Medulla oblongata (tissue), 1 donor: ENCODE measurements at regions not wholly inside any gene's neighbourhood (a gene's known extent, or its start where the extent isn't known, plus 50 kb on each side); places are given as distances from the start of the nearest gene placed in this dataset.
"Not testable (repeated sequence)": the region's sequence is repeated elsewhere in the genome, so short reads cannot be mapped to it uniquely, and the experiment has no call there.

Source experiments
- DNase-seq: peaks from one replicate; pipeline ENCODE4 v3.0.0-alpha.2; 2015; ENCODE audit errors: extremely low spot score

GRCh38 chr21:28084951-28085350 is 907.7 kb downstream of the LTN1 start:
- no peak for DNase-seq

- no peak for DNase-seq
These were observed 909.3 kb downstream of the LTN1 start for GRCh38 chr21:28083350-28083749.

GRCh38 chr21:28078126-28078525 is 914.6 kb downstream of the LTN1 start:
- no peak for DNase-seq

- DNase-seq = no peak
These were observed 918.0 kb downstream of the LTN1 start for GRCh38 chr21:28074676-28075075.

GRCh38 chr21:28072601-28073000 is 920.1 kb downstream of the LTN1 start:
- DNase-seq = no peak

- no peak for DNase-seq
These were observed 923.2 kb downstream of the LTN1 start for GRCh38 chr21:28069450-28069923.

- no peak for DNase-seq
These were observed 924.0 kb downstream of the LTN1 start for GRCh38 chr21:28068455-28069358.

GRCh38 chr21:28066596-28067387 is 925.9 kb downstream of the LTN1 start:
- DNase-seq = no peak

- no peak for DNase-seq
These were observed 926.6 kb downstream of the LTN1 start for GRCh38 chr21:28066076-28066475.

- no peak for DNase-seq
These were observed 929.1 kb downstream of the LTN1 start for GRCh38 chr21:28063241-28064216.

- DNase-seq = not testable (repeated sequence)
These were observed 939.7 kb downstream of the LTN1 start for GRCh38 chr21:28052956-28053355.

GRCh38 chr21:28051649-28052048 is 941.0 kb downstream of the LTN1 start:
- DNase-seq = peak; percentile 81

- DNase-seq = not testable (repeated sequence)
These were observed 957.0 kb downstream of the LTN1 start for GRCh38 chr21:28035692-28036091.

- not testable (repeated sequence) for DNase-seq
These were observed 957.8 kb downstream of the LTN1 start for GRCh38 chr21:28034916-28035315.

- DNase-seq = not testable (repeated sequence)
These were observed 958.3 kb downstream of the LTN1 start for GRCh38 chr21:28034334-28034733.

- DNase-seq = not testable (repeated sequence)
These were observed 960.0 kb downstream of the LTN1 start for GRCh38 chr21:28032652-28033051.

GRCh38 chr21:28031066-28031465 is 961.6 kb downstream of the LTN1 start:
- not testable (repeated sequence) for DNase-seq

GRCh38 chr21:28025111-28025510 is 967.6 kb downstream of the LTN1 start:
- DNase-seq = no peak

GRCh38 chr21:28018741-28019669 is 973.7 kb downstream of the LTN1 start:
- DNase-seq = peak; percentile 60

- DNase-seq = no peak
These were observed 974.5 kb downstream of the LTN1 start for GRCh38 chr21:28018213-28018612.
